ENCODE measurements at regions not wholly inside any gene's neighbourhood (a gene's known extent, or its start where the extent isn't known, plus 50 kb on each side); places are given as distances from the start of the nearest gene placed in this dataset.

DNA sequence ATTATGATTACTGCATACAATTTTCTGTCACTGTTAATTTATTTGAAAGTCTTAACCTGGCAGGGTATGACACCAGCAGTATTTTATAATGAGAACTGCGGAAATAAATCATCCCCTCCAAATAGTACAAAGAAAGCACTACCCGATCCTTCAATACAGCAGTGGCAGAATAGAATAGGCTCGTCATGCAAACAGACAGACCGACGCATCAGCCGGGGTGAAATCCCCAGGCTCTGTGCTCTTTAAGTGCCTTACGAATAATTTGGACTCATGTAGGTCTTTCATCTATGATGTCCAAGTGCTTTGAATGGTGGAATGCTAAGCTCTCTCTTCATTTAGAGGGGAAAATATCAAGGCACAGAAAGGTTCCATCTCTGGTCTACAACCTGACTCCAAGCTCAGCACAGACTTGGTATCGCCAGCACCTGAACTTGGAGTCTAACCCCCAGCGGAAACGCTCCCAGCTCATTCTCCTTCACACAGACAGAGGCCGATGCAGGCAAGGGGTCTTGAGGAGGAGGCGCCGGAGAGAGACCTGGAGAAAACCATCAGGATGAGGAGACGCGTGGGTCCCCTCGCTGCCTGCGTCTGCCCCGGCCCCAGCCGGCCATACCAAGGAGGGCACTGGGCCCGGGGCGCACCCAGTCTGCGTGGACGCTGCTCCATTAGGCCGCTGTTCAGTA lies 568.1 kb upstream of the MKI67 start:
- TF ChIP-seq, protein P1, sequence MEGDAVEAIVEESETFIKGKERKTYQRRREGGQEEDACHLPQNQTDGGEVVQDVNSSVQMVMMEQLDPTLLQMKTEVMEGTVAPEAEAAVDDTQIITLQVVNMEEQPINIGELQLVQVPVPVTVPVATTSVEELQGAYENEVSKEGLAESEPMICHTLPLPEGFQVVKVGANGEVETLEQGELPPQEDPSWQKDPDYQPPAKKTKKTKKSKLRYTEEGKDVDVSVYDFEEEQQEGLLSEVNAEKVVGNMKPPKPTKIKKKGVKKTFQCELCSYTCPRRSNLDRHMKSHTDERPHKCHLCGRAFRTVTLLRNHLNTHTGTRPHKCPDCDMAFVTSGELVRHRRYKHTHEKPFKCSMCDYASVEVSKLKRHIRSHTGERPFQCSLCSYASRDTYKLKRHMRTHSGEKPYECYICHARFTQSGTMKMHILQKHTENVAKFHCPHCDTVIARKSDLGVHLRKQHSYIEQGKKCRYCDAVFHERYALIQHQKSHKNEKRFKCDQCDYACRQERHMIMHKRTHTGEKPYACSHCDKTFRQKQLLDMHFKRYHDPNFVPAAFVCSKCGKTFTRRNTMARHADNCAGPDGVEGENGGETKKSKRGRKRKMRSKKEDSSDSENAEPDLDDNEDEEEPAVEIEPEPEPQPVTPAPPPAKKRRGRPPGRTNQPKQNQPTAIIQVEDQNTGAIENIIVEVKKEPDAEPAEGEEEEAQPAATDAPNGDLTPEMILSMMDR (IDR thresholded peaks at IDR 0.05; ENCODE audit: low read depth, low read length): no peak
- no peak for TF ChIP-seq EZH2phosphoT487 (IDR thresholded peaks at IDR 0.05; ENCODE audit: low read depth)
- H3K4me2 ChIP-seq (ENCODE audit: low read length): no peak overlapping the region
- H3K4me1 ChIP-seq (ENCODE audit: low read length): no peaks in the 10 kb centered on the region
- no peak overlapping the region for H3K27ac ChIP-seq (ENCODE audit: low read length)
- H4K20me1 ChIP-seq (ENCODE audit: insufficient read depth, low read length): no peaks in the 10 kb centered on the region
- no peaks in the 10 kb centered on the region for H3K36me3 ChIP-seq (replicated peaks; ENCODE audit: low read depth, low read length)
- no peaks in the 10 kb centered on the region for H3K79me2 ChIP-seq (ENCODE audit: low read length)
- no peaks in the 10 kb centered on the region for H3K27me3 ChIP-seq (ENCODE audit: low read depth, low read length)
- no peaks in the 10 kb centered on the region for H3K9me3 ChIP-seq (ENCODE audit: insufficient read depth, low read length)
- H3K4me3 ChIP-seq (ENCODE audit: low read length): no peak overlapping the region
- H3K9ac ChIP-seq (ENCODE audit: low read length): no peak overlapping the region
- H2AFZ ChIP-seq (ENCODE audit: low read depth, low read length): no peak overlapping the region

DNA sequence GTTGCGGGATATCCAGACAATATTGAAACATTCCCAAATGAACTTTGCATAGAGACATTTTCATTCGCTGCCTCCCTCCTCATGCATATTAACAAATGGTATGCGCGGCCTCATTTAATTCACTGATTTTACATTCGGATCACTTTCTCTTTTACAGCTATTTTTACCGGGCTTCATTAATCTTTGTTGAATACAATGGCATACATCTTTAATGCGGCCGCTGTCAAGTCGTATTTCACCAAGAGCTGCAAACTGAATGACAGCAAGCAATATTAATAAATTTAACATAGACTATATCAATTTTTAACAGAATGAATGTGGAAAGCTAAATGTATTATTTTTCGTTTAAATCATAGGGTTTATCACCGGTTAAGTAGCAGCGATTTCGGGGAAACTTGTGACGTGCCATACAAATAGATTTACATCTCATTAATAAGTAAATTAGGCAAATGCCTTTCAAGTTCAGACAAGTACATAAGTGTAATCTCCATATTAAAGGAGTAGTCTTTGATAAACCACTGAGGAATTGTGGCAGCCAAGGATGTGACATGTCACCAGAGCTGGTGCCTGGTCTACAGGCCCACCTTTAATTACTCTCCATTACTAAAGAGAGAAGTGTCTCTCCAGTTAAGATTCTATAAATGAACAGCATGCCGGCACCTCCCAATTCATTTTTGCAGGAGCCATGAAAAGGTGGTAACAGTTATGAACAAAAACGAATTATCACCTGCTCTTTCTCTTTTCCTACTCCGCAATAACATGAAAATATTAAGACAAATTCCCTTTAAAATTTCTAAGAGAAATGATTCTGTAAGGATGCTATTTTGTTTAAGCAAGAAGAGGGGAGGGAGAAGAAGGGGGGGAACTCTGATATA lies 568.9 kb upstream of the MKI67 start:
- Histone ChIP-seq H3K27ac (ENCODE audit: low read length) (no peak overlapping the region), H3K36me3 (replicated peaks; ENCODE audit: low read depth, low read length) (no peaks in the 10 kb centered on the region), H3K9ac (ENCODE audit: low read length) (no peak overlapping the region), H3K4me3 (ENCODE audit: low read length) (no peak overlapping the region), H3K27me3 (ENCODE audit: low read depth, low read length) (no peaks in the 10 kb centered on the region), H2AFZ (ENCODE audit: low read depth, low read length) (no peak overlapping the region), H3K9me3 (ENCODE audit: insufficient read depth, low read length) (no peaks in the 10 kb centered on the region), H3K79me2 (ENCODE audit: low read length) (no peaks in the 10 kb centered on the region), H3K4me1 (ENCODE audit: low read length) (no peaks in the 10 kb centered on the region), H4K20me1 (ENCODE audit: insufficient read depth, low read length) (no peaks in the 10 kb centered on the region), H3K4me2 (ENCODE audit: low read length) (no peak overlapping the region)
- TF ChIP-seq EZH2phosphoT487 (IDR thresholded peaks at IDR 0.05; ENCODE audit: low read depth): no peak
- TF ChIP-seq, protein P1 (IDR thresholded peaks at IDR 0.05; ENCODE audit: low read depth, low read length): no peak

DNA sequence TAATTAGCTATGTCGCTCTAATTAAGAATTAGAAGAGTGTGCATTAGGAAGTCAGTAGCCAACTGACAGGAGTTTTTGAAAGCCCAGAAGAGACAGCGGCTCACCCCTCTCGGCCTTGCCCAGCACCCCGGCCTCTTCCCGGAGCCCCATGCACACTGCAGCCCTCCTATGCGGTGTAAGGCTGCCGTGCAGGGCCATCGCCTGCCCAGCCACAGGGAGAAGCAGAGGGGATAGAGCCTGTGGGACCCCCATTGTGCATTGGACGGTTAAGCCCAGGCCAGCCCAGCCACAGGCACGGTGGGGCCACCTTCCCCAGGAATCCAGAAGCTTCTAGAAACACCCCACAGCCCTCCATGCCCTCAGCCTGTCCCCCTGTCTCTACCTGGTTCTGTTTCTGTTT lies 569.7 kb upstream of the MKI67 start:
- H3K9ac ChIP-seq (ENCODE audit: low read length): no peak overlapping the region
- H3K36me3 ChIP-seq (replicated peaks; ENCODE audit: low read depth, low read length): no peaks in the 10 kb centered on the region
- no peaks in the 10 kb centered on the region for H4K20me1 ChIP-seq (ENCODE audit: insufficient read depth, low read length)
- H3K79me2 ChIP-seq (ENCODE audit: low read length): no peaks in the 10 kb centered on the region
- no peaks in the 10 kb centered on the region for H3K27me3 ChIP-seq (ENCODE audit: low read depth, low read length)
- no peak overlapping the region for H3K27ac ChIP-seq (ENCODE audit: low read length)
- H3K4me2 ChIP-seq (ENCODE audit: low read length): no peak overlapping the region
- H2AFZ ChIP-seq (ENCODE audit: low read depth, low read length): no peak overlapping the region
- no peak for TF ChIP-seq EZH2phosphoT487 (IDR thresholded peaks at IDR 0.05; ENCODE audit: low read depth)
- TF ChIP-seq, protein P1 (IDR thresholded peaks at IDR 0.05; ENCODE audit: low read depth, low read length): no peak
- no peaks in the 10 kb centered on the region for H3K4me1 ChIP-seq (ENCODE audit: low read length)
- H3K9me3 ChIP-seq (ENCODE audit: insufficient read depth, low read length): no peaks in the 10 kb centered on the region
- H3K4me3 ChIP-seq (ENCODE audit: low read length): no peak overlapping the region

DNA sequence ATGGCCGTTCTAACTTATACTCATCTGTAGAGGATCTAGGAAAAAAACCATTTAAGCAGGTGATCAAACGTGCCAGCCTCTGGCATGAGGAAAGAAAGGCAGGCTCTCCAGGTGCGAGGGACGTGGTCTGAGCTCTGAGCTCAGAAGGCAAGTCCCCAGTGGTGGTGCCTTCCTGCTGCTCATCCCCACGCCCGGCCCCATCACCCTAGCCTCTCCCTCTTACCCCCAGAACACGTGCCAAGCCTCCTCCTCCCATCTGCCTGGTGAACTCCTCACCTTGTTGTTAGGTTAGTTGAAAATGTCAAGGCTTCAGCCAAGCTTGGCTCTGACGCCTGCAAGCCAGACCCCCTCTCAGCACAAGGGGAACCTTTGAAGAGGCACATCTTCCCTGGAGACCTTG lies 571.2 kb upstream of the MKI67 start:
- Histone ChIP-seq H2AFZ (ENCODE audit: low read depth, low read length) (no peak overlapping the region), H3K4me2 (ENCODE audit: low read length) (no peak overlapping the region), H3K79me2 (ENCODE audit: low read length) (no peaks in the 10 kb centered on the region), H3K9me3 (ENCODE audit: insufficient read depth, low read length) (no peaks in the 10 kb centered on the region), H3K4me1 (ENCODE audit: low read length) (no peaks in the 10 kb centered on the region), H3K9ac (ENCODE audit: low read length) (no peak overlapping the region), H3K36me3 (replicated peaks; ENCODE audit: low read depth, low read length) (no peaks in the 10 kb centered on the region), H3K27ac (ENCODE audit: low read length) (no peak overlapping the region), H3K27me3 (ENCODE audit: low read depth, low read length) (no peaks in the 10 kb centered on the region), H4K20me1 (ENCODE audit: insufficient read depth, low read length) (no peaks in the 10 kb centered on the region), H3K4me3 (ENCODE audit: low read length) (no peak overlapping the region)
- TF ChIP-seq EZH2phosphoT487 (IDR thresholded peaks at IDR 0.05; ENCODE audit: low read depth): no peak
- TF ChIP-seq, protein P1 (IDR thresholded peaks at IDR 0.05; ENCODE audit: low read depth, low read length): no peak

Data from OCI-LY3 (cell line).